GM12878 (cell line): ENCODE measurements at regions not wholly inside any gene's neighbourhood (a gene's known extent, or its start where the extent isn't known, plus 50 kb on each side); places are given as distances from the start of the nearest gene placed in this dataset.

Source experiments
- ATF2 ChIP-seq: IDR thresholded peaks from 2 replicates; pipeline ENCODE4 v1.6.1; 2012; ENCODE audit warnings: low read length, inconsistent platforms
- CEBPZ ChIP-seq: fragments of 150-350 bp; IDR thresholded peaks from 2 replicates; pipeline ENCODE4 v1.6.1; 2016; ENCODE audit warnings: low read depth, low read length
- CHD4 ChIP-seq: fragments of 200-600 bp; sonication (generic); IDR thresholded peaks from 2 replicates; pipeline ENCODE4 v1.6.1; 2016; ENCODE audit warnings: mild to moderate bottlenecking
- EZH2 ChIP-seq: IDR thresholded peaks from 2 replicates; pipeline ENCODE4 v1.6.1; 2012; ENCODE audit warnings: low read depth, mild to moderate bottlenecking, control low read depth, inconsistent platforms, low read length, borderline replicate concordance; ENCODE audit not compliant: control insufficient read depth
- FOS ChIP-seq: IDR thresholded peaks from 3 replicates; pipeline ENCODE4 v1.6.1; 2011; ENCODE audit warnings: borderline replicate concordance; ENCODE audit not compliant: insufficient read length; ENCODE audit errors: extremely low read depth
- FOXK2 ChIP-seq: fragments of 450-650 bp; IDR thresholded peaks from 2 replicates; pipeline ENCODE4 v1.6.1; 2017; ENCODE audit warnings: mild to moderate bottlenecking, moderate library complexity
- SREBF2 ChIP-seq: IDR thresholded peaks from 2 replicates; pipeline ENCODE4 v1.6.1; 2012; ENCODE audit warnings: mild to moderate bottlenecking, low read length
- ZBTB4 ChIP-seq: fragments of 450-650 bp; formaldehyde crosslinking; IDR thresholded peaks from 2 replicates; pipeline ENCODE4 v1.4.0; 2022; ENCODE audit warnings: mild to moderate bottlenecking, moderate library complexity

GRCh38 chr4:110265001-110265400 is 66.6 kb upstream of the ELOVL6 start (continued):
- TF ChIP-seq ZBTB4 = no peak
- no peak for TF ChIP-seq SREBF2
- TF ChIP-seq FOXK2 = no peak
- no peak for TF ChIP-seq ATF2
- TF ChIP-seq FOS = no peak
- TF ChIP-seq EZH2 = no peak
- no peak for TF ChIP-seq CEBPZ
- no peak for TF ChIP-seq CHD4
